HG03521 (cell line): ENCODE measurements at regions not wholly inside any gene's neighbourhood (a gene's known extent, or its start where the extent isn't known, plus 50 kb on each side); places are given as distances from the start of the nearest gene placed in this dataset.
"Not testable (repeated sequence)": the region's sequence is repeated elsewhere in the genome, so short reads cannot be mapped to it uniquely, and the experiment has no call there.

Source experiments
- ATAC-seq: cut with Tn5 transposase; IDR thresholded peaks from one replicate; pipeline ENCODE4 v1.9.1; 2021; ENCODE audit warnings: mild to moderate bottlenecking, moderate library complexity; ENCODE audit not compliant: unreplicated experiment

- ATAC-seq, result no peak
These were observed 841.2 kb downstream of the CDH8 start for GRCh38 chr16:61195006-61195405.

GRCh38 chr16:61194573-61194972, 841.7 kb downstream of the CDH8 start:
- no peak for ATAC-seq

- no peak for ATAC-seq
These were observed 853.8 kb downstream of the CDH8 start for GRCh38 chr16:61182391-61182790.

GRCh38 chr16:61181982-61182381, 854.3 kb downstream of the CDH8 start:
- ATAC-seq, result no peak

- no peak for ATAC-seq
These were observed 856.7 kb downstream of the CDH8 start for GRCh38 chr16:61179561-61179960.

GRCh38 chr16:61165797-61166196, 870.4 kb downstream of the CDH8 start:
- no peak for ATAC-seq

GRCh38 chr16:61150351-61150750, 885.9 kb downstream of the CDH8 start:
- no peak for ATAC-seq

GRCh38 chr16:61149709-61150108, 886.5 kb downstream of the CDH8 start:
- no peak for ATAC-seq

- ATAC-seq, result no peak
These were observed 887.3 kb downstream of the CDH8 start for GRCh38 chr16:61148930-61149329.

GRCh38 chr16:61146429-61146828, 889.8 kb downstream of the CDH8 start:
- no peak for ATAC-seq

GRCh38 chr16:61131447-61131846, 904.8 kb downstream of the CDH8 start:
- ATAC-seq, result no peak

- ATAC-seq, result no peak
These were observed 907.5 kb downstream of the CDH8 start for GRCh38 chr16:61128545-61129323.

- ATAC-seq, result no peak
These were observed 930.7 kb downstream of the CDH8 start for GRCh38 chr16:61105544-61105943.

GRCh38 chr16:61098505-61098904, 937.7 kb downstream of the CDH8 start:
- no peak for ATAC-seq

GRCh38 chr16:61091300-61091699, 944.9 kb downstream of the CDH8 start:
- not testable (repeated sequence) for ATAC-seq

- ATAC-seq, result no peak
These were observed 952.5 kb downstream of the CDH8 start for GRCh38 chr16:61083711-61084110.

- ATAC-seq, result no peak
These were observed 961.9 kb downstream of the CDH8 start for GRCh38 chr16:61074324-61074723.

- ATAC-seq, result no peak
These were observed 978.6 kb downstream of the CDH8 start for GRCh38 chr16:61057635-61058034.

GRCh38 chr16:61050547-61050946, 985.7 kb downstream of the CDH8 start:
- ATAC-seq, result no peak

- no peak for ATAC-seq
These were observed 990.3 kb downstream of the CDH8 start for GRCh38 chr16:61045931-61046330.

- no peak for ATAC-seq
These were observed 993.5 kb downstream of the CDH8 start for GRCh38 chr16:61042737-61043136.

GRCh38 chr16:61030616-61031015, 1005.6 kb downstream of the CDH8 start:
- ATAC-seq, result no peak
